HAP-1 (cell line): ENCODE measurements at regions not wholly inside any gene's neighbourhood (a gene's known extent, or its start where the extent isn't known, plus 50 kb on each side); places are given as distances from the start of the nearest gene placed in this dataset.

Source experiments
- DNase-seq, 2 experiments: peaks; one replicate each; pipeline ENCODE4 v3.0.0-alpha.2; 2016 to 2020; ENCODE audit warnings: low spot score in 2 of 2
- H3K27me3 ChIP-seq: fragments of 250-450 bp; sonication (Bioruptor Pico); 2 replicates; pipeline ENCODE4 v1.5.1; 2020; ENCODE audit warnings: low read depth, mild to moderate bottlenecking, moderate library complexity
- H3K36me3 ChIP-seq: fragments of 250-450 bp; sonication (Bioruptor Pico); replicated peaks from 2 replicates; pipeline ENCODE4 v1.5.1; 2020; ENCODE audit warnings: mild to moderate bottlenecking
- H3K4me1 ChIP-seq: fragments of 250-450 bp; sonication (Bioruptor Pico); 2 replicates; pipeline ENCODE4 v1.5.1; 2020; ENCODE audit warnings: mild to moderate bottlenecking
- H3K4me3 ChIP-seq: fragments of 250-450 bp; sonication (Bioruptor Pico); 2 replicates; pipeline ENCODE4 v1.5.1; 2020; ENCODE audit warnings: mild to moderate bottlenecking, moderate library complexity
- H3K9me3 ChIP-seq: fragments of 250-450 bp; sonication (Bioruptor Pico); 2 replicates; pipeline ENCODE4 v1.5.1; 2020; ENCODE audit warnings: mild to moderate bottlenecking, moderate library complexity
- in situ Hi-C: fragments of 300-500 bp; cut with MboI; formaldehyde crosslinking; loops from 3 replicates; pipeline ENCODE4 v1.14.3; 2020; ENCODE audit warnings: low sequenced_read_pairs, inconsistent platforms, mixed read lengths

DNA sequence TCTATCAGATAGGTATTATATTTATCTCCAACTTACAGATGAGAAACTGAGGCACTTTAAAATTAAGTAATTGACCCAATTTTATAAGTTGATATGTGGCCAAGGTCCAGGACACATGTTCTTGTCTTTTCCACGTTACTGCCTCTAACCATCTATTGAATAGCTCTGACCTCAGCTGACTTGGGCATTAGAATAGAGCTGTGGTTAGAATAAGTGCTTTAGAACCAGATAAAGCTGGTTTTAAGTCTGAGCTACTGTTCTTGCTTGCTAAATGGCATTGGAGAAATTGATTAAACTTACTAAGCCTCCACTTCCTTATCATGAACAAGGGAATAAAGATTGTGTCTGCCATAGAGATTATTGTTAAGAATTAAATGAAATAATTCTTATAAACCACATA, 147.8 kb upstream of the DTNBP1 start:
- H3K9me3 ChIP-seq = no peaks in the 10 kb centered on the region
- peaks cover 3% of the 10 kb centered on the region; the same call in 1 of the 2 replicates for H3K4me1 ChIP-seq
- H3K36me3 ChIP-seq = no peaks in the 10 kb centered on the region
- DNase-seq = peak in 1 of 2 experiments; percentile 12
- H3K27me3 ChIP-seq = no peaks in the 10 kb centered on the region
- in situ Hi-C loops = no loop called here
- H3K4me3 ChIP-seq = no peak overlapping the region

DNA sequence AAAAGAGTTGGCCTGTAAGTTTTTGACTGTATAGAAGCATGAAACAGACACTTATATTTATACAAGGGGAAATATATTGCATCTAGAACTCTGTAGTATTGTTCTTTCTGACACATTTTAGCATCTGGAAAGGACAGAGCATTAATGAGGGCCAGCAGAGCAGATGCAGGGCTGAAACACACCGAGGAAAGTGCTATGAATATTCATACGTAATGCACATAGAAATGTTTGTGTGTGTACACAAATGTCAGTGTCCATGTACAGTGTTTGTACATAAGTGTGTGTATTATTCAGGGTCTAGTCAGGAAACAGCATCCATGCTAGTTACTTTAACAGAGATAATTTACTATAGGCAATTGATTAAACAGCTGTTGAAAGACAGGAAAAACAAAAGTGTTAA, 146.5 kb upstream of the DTNBP1 start:
- Histone ChIP-seq H3K4me1 (peaks cover 3% of the 10 kb centered on the region; the same call in 1 of the 2 replicates), H3K4me3 (no peak overlapping the region), H3K9me3 (no peaks in the 10 kb centered on the region), H3K36me3 (no peaks in the 10 kb centered on the region), H3K27me3 (no peaks in the 10 kb centered on the region)
- no peak for DNase-seq
- in situ Hi-C loops = no loop called here

DNA sequence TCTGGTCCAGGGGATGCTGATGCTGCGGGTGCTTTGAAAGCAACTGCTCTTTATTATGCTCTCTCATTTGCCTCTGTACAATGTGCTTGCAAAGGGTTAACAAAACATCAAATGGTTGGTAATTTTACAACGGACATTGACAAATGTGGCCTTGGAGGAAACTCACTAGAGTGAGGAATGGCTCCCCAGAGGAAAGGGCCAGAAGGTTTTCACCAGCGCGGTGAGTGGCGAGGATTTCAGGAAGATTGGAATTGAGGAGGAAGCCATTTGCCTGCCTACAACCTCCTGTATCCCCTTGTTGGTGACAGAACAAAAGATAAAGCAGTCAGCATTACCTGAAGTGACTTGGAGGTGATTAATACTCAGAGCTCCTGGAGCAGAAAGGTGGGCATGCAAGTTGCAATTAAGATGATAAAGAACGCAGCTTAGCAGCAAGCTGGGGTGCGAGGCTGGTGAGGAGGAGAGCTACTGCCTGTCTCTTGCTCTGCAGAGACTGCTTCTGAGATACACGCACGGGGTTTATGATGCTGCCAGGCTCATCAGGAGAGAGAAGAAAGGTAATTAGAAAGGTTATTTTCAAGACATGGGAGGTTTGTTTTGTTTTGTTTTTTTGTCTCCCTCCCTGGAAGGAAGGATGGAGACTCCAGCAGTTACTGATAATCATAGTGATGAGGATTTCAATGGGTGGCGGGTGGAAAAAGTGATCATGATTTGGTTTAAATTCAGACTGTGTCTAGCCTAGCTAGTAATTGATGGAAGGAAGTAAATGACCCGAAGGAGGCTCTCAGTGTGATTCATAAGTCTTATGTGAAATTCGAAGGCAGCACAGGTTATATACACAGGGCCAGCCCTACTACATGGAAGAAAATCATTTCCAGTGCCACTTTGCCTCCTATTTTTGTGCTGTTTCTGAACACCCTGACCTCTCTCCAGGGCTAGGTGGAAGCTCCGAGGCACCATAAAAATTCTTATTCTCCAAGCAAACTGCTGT, 141.6 kb upstream of the DTNBP1 start:
- in situ Hi-C loops = no loop called here
- no peaks in the 10 kb centered on the region for H3K4me1 ChIP-seq
- no peak for DNase-seq

GRCh38 chr6:15802466-15802865, 139.6 kb upstream of the DTNBP1 start:
- Histone ChIP-seq H3K4me3 (no peak overlapping the region), H3K27me3 (no peaks in the 10 kb centered on the region), H3K36me3 (no peaks in the 10 kb centered on the region), H3K9me3 (no peaks in the 10 kb centered on the region), H3K4me1 (no peaks in the 10 kb centered on the region)
- no peak for DNase-seq
- in situ Hi-C loops = no loop called here

More for the DNA sequence above, 141.6 kb upstream of the DTNBP1 start:
- H3K36me3 ChIP-seq = no peaks in the 10 kb centered on the region
- H3K27me3 ChIP-seq = no peaks in the 10 kb centered on the region
- no peaks in the 10 kb centered on the region for H3K9me3 ChIP-seq
- H3K4me3 ChIP-seq = no peak overlapping the region

DNA sequence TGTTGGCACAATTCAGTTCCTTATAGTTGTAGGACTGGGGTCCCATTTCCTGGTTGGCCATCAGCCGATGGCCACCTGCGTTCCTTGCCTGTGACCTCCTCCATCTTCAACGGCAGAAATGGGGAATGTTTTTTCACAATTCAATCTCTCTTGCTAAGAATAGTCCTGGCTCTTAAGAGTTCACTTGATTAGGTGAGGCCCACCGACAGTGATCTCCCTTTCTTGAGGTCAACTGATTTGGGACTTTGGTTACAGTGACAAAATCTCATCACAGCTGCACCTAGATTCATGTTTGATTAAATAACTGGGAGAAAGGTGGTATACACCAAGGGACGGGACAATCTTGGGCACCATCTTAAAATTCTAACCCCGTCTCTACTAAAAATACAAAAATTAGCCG, 139.1 kb upstream of the DTNBP1 start:
- H3K27me3 ChIP-seq = no peaks in the 10 kb centered on the region
- no peaks in the 10 kb centered on the region for H3K36me3 ChIP-seq
- DNase-seq = no peak
- H3K9me3 ChIP-seq = no peaks in the 10 kb centered on the region
- no peak overlapping the region for H3K4me3 ChIP-seq
- H3K4me1 ChIP-seq = no peaks in the 10 kb centered on the region
- in situ Hi-C loops = no loop called here

- Histone ChIP-seq H3K9me3 (no peaks in the 10 kb centered on the region), H3K27me3 (no peaks in the 10 kb centered on the region), H3K4me3 (no peak overlapping the region), H3K36me3 (no peaks in the 10 kb centered on the region), H3K4me1 (no peaks in the 10 kb centered on the region)
- in situ Hi-C loops = no loop called here
- no peak for DNase-seq
Observed at GRCh38 chr6:15800841-15801617, 138.2 kb upstream of the DTNBP1 start.

DNA sequence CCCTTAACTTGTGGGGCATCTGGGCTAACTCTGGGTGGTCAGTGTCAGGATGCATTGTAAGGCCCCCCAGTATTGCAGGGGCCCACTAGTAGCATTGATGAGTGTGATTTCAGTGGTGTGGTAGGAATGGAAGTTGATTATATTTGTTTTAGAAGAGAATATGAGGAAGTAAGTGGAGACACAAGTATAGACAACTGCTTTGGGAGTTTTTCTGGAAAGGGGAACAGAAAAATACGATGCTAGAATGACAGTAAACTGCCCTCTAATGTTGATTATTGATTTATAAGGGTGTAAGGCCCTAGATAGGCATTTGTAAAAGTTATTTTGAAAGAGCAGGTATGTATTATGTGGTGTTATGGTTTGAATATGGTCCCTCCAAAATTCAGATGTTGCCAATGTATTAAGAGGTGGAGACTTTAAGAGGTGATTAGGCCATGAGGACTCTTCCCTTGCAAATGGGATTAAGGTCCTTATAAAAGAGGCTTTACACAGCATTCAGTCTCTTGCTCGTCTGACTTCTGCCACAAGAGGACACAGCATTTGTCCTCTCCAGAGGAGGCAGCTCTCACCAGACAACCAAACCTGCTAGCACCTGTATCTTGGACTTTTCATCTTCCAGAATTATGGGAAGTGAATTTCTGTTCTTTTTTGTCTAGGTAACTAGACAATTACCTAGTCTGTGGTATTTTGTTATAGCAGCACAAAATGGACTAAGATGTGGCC, 135.9 kb upstream of the DTNBP1 start:
- Histone ChIP-seq H3K36me3 (no peaks in the 10 kb centered on the region), H3K4me3 (no peak overlapping the region), H3K9me3 (no peaks in the 10 kb centered on the region), H3K4me1 (no peaks in the 10 kb centered on the region), H3K27me3 (no peaks in the 10 kb centered on the region)
- DNase-seq = no peak
- in situ Hi-C loops = no loop called here

- Histone ChIP-seq H3K4me3 (no peak overlapping the region), H3K4me1 (no peaks in the 10 kb centered on the region), H3K9me3 (no peaks in the 10 kb centered on the region), H3K27me3 (no peaks in the 10 kb centered on the region), H3K36me3 (no peaks in the 10 kb centered on the region)
- DNase-seq = no peak
- in situ Hi-C loops = no loop called here
Observed at GRCh38 chr6:15796844-15797243, 134.0 kb upstream of the DTNBP1 start.

DNA sequence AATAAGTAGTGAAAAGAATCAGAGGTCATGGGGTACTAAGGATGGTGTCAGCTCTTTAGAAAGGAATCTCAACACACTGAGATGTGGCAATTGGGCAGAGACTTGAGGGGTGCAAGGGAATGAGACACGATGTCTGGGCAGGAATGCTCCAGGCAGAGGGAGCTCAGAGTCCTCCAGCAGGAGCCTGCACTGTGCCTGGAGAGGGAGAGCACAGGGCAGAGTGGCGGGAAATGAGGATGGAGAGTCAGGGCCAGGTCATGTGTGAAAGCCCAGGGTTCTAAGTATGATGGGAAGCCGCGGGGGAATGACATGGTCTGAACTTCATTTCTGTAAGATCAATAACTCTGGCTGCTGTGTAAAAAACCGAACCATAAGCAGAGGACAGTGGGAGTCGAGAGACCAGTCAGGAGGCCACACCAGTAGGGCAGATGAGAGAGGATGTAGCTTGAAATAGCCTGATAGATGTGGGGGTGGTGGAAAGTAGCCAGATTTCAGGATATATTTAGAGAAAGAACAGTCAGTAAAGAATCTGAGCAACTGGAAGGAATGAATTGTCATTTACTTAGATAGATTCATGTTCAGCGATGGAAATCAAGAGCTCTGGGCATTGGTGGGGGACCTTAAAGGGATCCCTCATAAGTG, 133.4 kb upstream of the DTNBP1 start:
- no peaks in the 10 kb centered on the region for H3K36me3 ChIP-seq
- H3K4me3 ChIP-seq = no peak overlapping the region
- no peak for DNase-seq
- H3K27me3 ChIP-seq = no peaks in the 10 kb centered on the region
- H3K4me1 ChIP-seq = no peaks in the 10 kb centered on the region
- in situ Hi-C loops = no loop called here
- no peaks in the 10 kb centered on the region for H3K9me3 ChIP-seq

GRCh38 chr6:15793826-15794225, 131.0 kb upstream of the DTNBP1 start:
- H3K9me3 ChIP-seq = no peaks in the 10 kb centered on the region
- H3K36me3 ChIP-seq = no peaks in the 10 kb centered on the region
- in situ Hi-C loops = no loop called here
- no peaks in the 10 kb centered on the region for H3K4me1 ChIP-seq
- DNase-seq = no peak
- no peak overlapping the region for H3K4me3 ChIP-seq
- no peaks in the 10 kb centered on the region for H3K27me3 ChIP-seq

DNA sequence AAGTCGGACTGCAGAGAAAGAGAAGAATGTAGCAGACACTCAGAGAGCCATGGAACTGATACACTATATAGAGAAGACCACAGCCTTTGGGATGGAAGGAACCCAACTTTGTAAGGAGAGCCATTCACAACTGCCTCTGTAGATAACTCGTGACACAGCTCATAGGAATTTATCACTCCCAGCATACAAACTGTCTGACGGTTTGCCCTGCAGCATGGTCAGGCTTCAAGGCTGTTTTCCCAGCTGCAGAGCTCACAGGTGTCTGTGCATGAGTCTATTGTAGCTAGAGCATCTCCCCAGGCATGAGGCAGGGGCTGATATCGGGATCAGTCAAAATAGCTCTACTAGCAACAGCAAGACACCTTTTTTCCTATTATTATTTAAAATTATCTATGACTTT, 130.5 kb upstream of the DTNBP1 start:
- H3K27me3 ChIP-seq = no peaks in the 10 kb centered on the region
- no peaks in the 10 kb centered on the region for H3K36me3 ChIP-seq
- H3K9me3 ChIP-seq = no peaks in the 10 kb centered on the region
- no peak overlapping the region for H3K4me3 ChIP-seq
- DNase-seq = no peak
- in situ Hi-C loops = no loop called here
- no peaks in the 10 kb centered on the region for H3K4me1 ChIP-seq

DNA sequence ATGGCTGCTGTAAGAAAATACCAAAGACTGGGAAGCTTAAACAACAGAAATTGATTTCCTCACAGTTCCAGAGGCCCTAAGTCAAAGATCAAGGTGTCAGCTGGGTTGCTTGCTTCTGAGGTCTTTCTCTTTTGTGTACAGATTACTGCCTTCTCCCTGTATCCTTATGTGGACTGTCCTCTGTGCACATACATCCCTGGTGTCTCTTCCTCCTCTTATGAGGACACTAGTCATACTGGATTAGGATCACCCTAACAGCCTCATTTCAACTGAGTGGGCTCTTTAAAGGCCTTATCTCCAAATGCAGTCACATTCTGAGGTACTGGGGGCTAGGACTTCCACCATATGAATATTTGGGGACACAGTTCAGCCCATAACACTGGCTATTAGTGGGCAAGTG, 130.0 kb upstream of the DTNBP1 start:
- no peaks in the 10 kb centered on the region for H3K27me3 ChIP-seq
- no peak overlapping the region for H3K4me3 ChIP-seq
- no peak for DNase-seq
- H3K36me3 ChIP-seq = no peaks in the 10 kb centered on the region
- in situ Hi-C loops = no loop called here
- H3K9me3 ChIP-seq = no peaks in the 10 kb centered on the region
- H3K4me1 ChIP-seq = no peaks in the 10 kb centered on the region

DNA sequence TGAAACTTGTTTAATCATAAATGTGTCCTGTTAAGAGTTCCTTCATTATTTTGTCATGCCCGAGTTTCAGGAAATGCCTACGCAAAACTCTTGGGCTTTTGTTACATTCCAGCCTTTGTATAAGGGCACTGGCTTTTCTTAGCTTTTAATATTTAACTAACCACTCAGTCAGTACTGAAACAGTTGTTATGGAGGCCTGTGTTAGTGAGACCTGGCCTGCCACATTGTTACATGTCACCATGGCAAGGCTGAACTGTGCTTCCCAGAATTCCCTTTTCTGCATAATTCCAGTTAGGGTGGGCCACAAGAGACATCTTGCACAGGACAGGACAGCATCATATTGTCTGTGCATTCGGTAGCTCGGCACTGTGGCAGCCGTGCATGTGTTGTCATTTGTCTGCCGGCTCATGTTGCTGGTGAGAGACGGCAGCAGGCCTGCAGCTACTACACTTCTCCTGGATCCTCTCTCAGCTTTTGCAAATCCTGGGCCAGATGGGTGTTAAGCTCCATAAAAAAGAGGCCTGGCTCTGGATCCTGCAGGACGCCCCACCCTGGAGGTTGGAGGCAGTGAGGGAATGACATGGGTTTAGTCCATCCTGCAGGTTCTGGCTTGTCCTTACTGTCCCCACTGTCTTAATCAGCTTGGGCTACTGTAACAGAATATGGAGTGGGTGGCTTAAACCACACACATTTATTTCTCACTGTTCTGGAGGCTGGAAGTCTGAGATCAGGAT, 128.8 kb upstream of the DTNBP1 start:
- Histone ChIP-seq H3K27me3 (no peaks in the 10 kb centered on the region), H3K36me3 (no peaks in the 10 kb centered on the region), H3K9me3 (no peaks in the 10 kb centered on the region), H3K4me3 (no peak overlapping the region), H3K4me1 (no peaks in the 10 kb centered on the region)
- no peak for DNase-seq
- in situ Hi-C loops = no loop called here
